Dendritic cell treated with granulocyte-macrophage colony-stimulating factor and Interleukin-4, amounts not matched to agents 40 ng/mL and 50 ng/mL, for 4 days (primary cell): ENCODE measurements at regions not wholly inside any gene's neighbourhood (a gene's known extent, or its start where the extent isn't known, plus 50 kb on each side); places are given as distances from the start of the nearest gene placed in this dataset.

Source experiments
- H3K27ac Mint-ChIP-seq: one replicate; pipeline ENCODE4 v1.8.0; 2022; ENCODE audit warnings: mild to moderate bottlenecking, mixed read lengths
- H3K27me3 Mint-ChIP-seq: one replicate; pipeline ENCODE4 v1.8.0; 2022; ENCODE audit warnings: mild to moderate bottlenecking, mixed read lengths
- H3K36me3 Mint-ChIP-seq: one replicate; pipeline ENCODE4 v1.8.0; 2022; ENCODE audit warnings: low read depth, mixed read lengths
- H3K4me1 Mint-ChIP-seq: one replicate; pipeline ENCODE4 v1.8.0; 2022; ENCODE audit warnings: low read depth, mixed read lengths
- H3K4me3 Mint-ChIP-seq: one replicate; pipeline ENCODE4 v1.8.0; 2022; ENCODE audit warnings: mild to moderate bottlenecking, moderate library complexity, mixed read lengths
- H3K9me3 Mint-ChIP-seq: one replicate; pipeline ENCODE4 v1.8.0; 2022; ENCODE audit warnings: mixed read lengths
- intact Hi-C: fragments of 100-400 bp; cut with micrococcal nuclease; formaldehyde crosslinking; loops from one replicate; pipeline ENCODE4 v1.15.0; 2022

DNA sequence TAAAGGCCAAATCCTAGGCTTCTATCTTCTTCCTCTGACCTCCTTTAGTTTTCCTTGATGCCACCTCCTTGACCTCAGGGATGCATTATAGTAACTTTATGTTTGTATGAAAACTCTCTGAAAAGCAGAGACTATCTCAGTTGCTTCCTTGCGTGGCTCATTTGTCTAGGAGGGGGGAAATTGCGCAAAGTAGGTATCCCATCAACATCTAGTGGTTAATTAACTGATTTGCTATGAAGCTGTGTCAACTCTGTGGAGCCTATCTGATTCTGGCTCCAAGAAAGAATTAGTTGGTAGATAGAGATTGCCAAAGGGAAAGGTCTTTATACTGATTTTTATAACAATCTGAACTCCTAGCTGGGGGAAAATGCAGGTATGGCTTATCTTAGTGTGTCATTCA, 82.1 kb upstream of the FRY start:
- Mint-ChIP-seq H3K4me3 (no peak overlapping the region), H3K36me3 (peaks cover 20% of the 10 kb centered on the region), H3K9me3 (no peaks in the 10 kb centered on the region), H3K27ac (peak overlapping the region; percentile 86), H3K27me3 (no peaks in the 10 kb centered on the region), H3K4me1 (peaks cover 68% of the 10 kb centered on the region)
- intact Hi-C loops: no loop called here

DNA sequence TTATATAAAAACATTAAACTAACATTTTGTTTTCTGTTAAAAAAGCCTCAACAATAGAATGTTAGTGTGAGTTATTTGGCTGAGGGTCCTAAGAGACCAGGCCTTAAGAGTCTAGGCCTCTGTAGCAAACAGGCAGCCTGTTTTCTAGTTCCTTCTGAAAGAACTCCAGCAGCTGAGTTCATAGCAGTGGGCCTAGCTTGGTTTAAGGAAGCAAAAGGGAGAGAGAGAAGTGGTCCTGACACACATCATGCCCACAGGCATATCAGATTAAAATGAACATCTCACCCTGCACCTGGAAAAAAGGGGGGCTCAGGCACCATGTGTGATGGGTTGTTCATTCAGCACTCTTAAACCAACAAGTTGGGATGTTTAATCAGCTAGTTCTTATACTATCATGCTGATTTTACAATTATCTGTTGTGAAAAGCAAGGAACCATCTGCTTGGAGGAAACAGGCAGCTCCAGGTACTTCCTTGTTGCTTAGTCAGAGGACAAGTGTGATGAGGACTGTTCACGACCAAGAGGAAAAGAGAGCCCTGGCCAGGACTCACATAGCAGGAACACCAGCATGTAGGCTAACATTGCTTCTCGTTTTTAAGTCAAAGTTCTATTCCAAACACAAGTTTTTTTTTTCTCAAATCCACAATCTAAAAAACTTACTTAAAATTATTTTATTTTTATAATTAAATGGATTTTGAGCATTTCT, 81.3 kb upstream of the FRY start:
- H3K36me3 Mint-ChIP-seq: peaks cover 20% of the 10 kb centered on the region
- peak overlapping the region; percentile 86 for H3K27ac Mint-ChIP-seq
- peaks cover 60% of the 10 kb centered on the region for H3K4me1 Mint-ChIP-seq
- no peaks in the 10 kb centered on the region for H3K27me3 Mint-ChIP-seq
- no peaks in the 10 kb centered on the region for H3K9me3 Mint-ChIP-seq
- no peak overlapping the region for H3K4me3 Mint-ChIP-seq
- intact Hi-C loops: loop anchor here (5.0 kb wide), 1 partner anchor 38 kb away; no protein-coding TSS in a partner anchor

DNA sequence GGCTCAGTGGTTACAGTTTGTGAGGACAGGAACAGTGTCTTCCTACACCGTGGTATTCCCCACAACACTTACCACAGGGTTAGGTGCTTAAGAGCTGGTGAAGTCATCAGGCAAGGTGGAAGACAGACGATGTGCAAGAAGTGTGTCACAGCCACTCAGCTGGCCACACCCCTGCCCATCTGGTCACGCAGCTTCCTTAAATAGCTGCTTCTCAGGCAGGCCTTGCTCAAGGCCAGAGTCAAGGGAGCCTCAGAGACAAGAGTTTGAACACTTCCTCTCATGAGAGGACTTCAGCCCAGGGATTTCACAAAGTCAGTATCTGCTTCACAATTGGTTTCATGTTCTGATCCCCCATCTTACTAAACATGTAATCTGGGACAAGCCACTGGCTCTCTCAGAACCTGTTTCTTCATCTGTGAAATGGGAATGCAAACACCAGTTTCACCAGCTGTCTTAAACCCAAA, 80.3 kb upstream of the FRY start:
- Mint-ChIP-seq H3K9me3 (no peaks in the 10 kb centered on the region), H3K36me3 (peaks cover 20% of the 10 kb centered on the region), H3K4me3 (no peak overlapping the region), H3K27ac (peak overlapping the region; percentile 86), H3K4me1 (peaks cover 60% of the 10 kb centered on the region), H3K27me3 (no peaks in the 10 kb centered on the region)
- intact Hi-C loops: loop anchor here (5.0 kb wide), 1 partner anchor 39 kb away; no protein-coding TSS in a partner anchor

DNA sequence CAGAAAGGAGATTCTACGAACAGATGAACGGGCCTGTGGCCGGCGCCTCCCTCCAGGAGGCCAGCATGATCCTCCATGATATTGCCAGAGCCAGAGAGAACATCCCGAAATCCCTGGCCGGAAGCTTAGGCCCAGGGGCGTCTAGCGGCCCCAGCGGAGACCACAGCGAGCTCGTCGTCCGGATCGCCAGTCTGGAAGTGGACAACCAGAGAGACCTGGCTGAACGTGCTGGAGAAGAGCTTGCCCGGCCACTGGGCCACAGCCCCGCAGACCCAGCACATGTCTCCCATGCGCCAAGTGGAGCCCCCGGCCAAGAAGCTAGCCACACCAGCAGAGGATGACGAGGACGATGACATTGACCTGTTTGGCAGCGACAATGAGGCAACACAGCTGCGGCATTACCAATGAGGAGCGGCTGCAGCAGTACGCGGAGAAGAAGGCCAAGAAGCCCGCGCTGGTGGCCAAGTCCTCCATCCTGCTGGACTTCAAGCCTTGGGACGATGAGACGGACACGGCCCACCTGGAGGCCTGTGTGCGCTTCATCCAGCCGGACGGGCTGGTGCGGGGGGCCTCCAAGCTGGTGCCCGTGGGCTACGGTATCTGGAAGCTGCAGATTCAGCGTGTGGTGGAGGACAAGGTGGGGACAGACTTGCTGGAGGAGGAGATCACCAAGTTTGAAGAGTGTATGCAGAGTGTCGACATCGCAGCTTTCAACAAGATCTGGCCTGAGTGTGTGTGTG, 78.8 kb upstream of the FRY start:
- Mint-ChIP-seq H3K9me3 (peaks cover 8% of the 10 kb centered on the region), H3K36me3 (peaks cover 22% of the 10 kb centered on the region), H3K27me3 (no peaks in the 10 kb centered on the region), H3K4me3 (no peak overlapping the region), H3K27ac (peak overlapping the region; percentile 7), H3K4me1 (peaks cover 60% of the 10 kb centered on the region)
- intact Hi-C loops: loop anchor here (5.0 kb wide), 1 partner anchor 41 kb away; no protein-coding TSS in a partner anchor

DNA sequence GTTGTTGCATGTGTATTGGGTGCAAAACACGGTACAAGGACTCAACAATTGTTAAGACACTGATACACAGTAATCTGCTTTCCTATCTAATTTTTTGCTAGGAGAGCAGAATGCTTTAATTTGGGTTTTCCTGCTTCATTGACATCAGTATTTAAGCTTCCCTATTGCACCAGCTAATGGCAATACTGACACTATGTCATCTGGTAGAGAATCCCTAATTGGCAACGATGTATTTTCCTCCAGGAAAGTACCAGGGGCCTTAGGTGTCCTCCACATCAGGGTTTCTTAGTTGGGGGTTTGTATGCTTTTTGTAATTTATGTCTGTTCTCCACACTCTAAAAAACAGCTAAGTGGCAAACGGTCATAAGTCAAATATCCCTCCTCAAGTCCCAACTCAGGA, 76.5 kb upstream of the FRY start:
- Mint-ChIP-seq H3K9me3 (peaks cover 10% of the 10 kb centered on the region), H3K27ac (no peak overlapping the region), H3K36me3 (peaks cover 18% of the 10 kb centered on the region), H3K4me3 (no peak overlapping the region), H3K4me1 (peaks cover 39% of the 10 kb centered on the region), H3K27me3 (no peaks in the 10 kb centered on the region)
- intact Hi-C loops: no loop called here

DNA sequence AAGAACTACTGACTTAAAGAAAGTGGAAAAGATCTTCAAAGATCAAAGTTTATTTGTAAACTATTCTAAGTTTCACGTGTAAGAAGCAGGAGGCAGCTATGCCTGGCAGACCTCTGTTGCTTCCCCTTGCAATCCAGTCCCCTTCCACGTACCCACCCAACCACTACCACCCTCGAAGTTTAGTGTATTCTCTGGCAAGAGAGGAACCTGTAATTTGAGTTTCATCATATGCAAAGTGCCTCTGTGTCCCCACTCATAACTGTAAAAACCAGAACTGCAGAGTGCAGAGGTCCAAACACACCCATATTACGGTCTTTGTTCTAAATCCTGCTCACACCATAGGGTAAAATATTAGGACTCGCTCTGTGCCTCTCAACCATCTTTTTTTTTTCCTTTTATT, 75.8 kb upstream of the FRY start:
- peaks cover 10% of the 10 kb centered on the region for H3K9me3 Mint-ChIP-seq
- peaks cover 33% of the 10 kb centered on the region for H3K4me1 Mint-ChIP-seq
- H3K36me3 Mint-ChIP-seq: peaks cover 18% of the 10 kb centered on the region
- intact Hi-C loops: no loop called here
- H3K4me3 Mint-ChIP-seq: no peak overlapping the region
- H3K27me3 Mint-ChIP-seq: no peaks in the 10 kb centered on the region
- no peak overlapping the region for H3K27ac Mint-ChIP-seq

DNA sequence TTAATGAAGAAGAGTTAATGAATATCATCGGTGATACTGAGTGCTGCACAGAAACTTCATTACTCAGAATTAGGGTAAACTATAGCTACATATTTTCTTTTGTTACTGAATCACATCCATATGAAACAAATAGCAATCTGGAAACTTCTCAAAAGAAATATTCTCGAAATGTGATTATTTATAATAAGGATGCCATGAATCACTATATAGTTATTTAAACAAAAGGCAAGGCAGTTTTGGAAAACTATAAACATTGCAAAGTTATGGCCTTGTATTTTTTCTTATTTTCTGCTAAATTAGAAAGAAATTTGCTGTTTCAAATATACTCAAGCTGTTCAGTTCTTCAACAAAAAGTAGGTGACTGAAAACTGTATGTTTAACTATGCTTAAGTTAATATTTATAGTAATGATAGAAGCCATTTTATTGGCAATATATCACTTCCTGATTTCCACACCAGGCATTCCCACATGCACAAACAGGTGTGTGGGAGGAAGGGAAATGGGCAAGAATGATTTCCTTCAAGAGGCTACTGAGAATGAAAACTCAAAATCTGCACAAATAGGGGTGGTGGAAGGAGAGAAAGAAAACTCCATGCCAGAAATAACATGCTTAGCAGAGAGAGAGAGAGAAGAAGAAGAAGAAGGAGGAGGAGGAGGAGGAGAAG, 74.5 kb upstream of the FRY start:
- H3K9me3 Mint-ChIP-seq: peaks cover 10% of the 10 kb centered on the region
- H3K36me3 Mint-ChIP-seq: peaks cover 18% of the 10 kb centered on the region
- peaks cover 24% of the 10 kb centered on the region for H3K4me1 Mint-ChIP-seq
- intact Hi-C loops: no loop called here
- H3K27ac Mint-ChIP-seq: no peak overlapping the region
- no peaks in the 10 kb centered on the region for H3K27me3 Mint-ChIP-seq
- no peak overlapping the region for H3K4me3 Mint-ChIP-seq

DNA sequence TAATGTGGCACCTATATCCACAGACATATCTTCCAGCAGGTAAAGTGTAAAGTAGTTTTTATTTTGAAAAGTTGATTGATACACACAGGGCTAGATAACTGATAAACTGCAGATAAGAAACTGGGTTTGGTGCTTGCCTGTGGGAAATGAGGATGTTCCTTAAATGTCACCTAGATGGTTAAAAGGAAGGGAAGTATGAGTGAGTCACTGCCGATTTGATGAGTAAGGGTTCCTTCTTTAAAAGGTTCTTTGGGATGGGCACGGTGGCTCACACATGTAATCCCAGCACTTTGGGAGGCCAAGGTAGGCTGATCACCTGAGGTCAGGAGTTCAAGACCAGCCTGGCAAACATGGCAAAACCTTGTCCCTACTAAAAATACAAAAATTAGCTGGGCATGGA, 73.8 kb upstream of the FRY start:
- intact Hi-C loops: no loop called here
- no peak overlapping the region for H3K27ac Mint-ChIP-seq
- H3K27me3 Mint-ChIP-seq: no peaks in the 10 kb centered on the region
- H3K9me3 Mint-ChIP-seq: peaks cover 10% of the 10 kb centered on the region
- peaks cover 22% of the 10 kb centered on the region for H3K4me1 Mint-ChIP-seq
- peaks cover 12% of the 10 kb centered on the region for H3K36me3 Mint-ChIP-seq
- H3K4me3 Mint-ChIP-seq: no peak overlapping the region

DNA sequence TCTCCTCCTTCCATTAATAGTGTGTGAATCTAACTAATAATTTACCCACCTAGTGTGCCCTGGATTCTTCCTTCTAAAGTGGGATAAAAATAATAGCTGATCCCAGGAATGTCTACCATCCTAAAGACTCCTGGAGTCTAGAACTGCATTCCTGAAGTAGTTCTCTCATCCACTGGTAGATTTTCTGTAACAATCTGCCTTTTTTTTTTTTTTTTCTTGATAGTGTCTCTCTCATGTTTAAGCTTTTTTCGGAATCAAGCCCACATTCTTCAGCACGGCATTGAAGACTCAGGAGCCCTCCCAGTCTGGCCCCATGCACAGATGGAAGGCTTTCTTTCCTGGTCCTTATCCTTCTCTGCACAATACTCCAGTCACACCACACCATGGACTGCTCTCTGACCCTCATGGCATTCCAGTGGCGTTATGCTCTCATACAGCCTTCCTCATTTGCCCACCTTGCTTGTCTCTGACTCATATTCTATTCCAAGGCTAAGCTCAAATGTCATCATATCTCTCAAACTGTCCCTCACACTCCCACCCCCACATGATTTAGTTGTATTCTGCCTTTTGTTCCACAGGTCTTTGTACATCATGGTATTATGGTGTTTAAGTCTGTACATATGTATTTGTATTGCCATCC, 68.7 kb upstream of the FRY start:
- Mint-ChIP-seq H3K27ac (no peak overlapping the region), H3K4me3 (no peak overlapping the region), H3K36me3 (no peaks in the 10 kb centered on the region), H3K9me3 (peaks cover 2% of the 10 kb centered on the region), H3K27me3 (no peaks in the 10 kb centered on the region), H3K4me1 (peaks cover 19% of the 10 kb centered on the region)
- intact Hi-C loops: no loop called here

DNA sequence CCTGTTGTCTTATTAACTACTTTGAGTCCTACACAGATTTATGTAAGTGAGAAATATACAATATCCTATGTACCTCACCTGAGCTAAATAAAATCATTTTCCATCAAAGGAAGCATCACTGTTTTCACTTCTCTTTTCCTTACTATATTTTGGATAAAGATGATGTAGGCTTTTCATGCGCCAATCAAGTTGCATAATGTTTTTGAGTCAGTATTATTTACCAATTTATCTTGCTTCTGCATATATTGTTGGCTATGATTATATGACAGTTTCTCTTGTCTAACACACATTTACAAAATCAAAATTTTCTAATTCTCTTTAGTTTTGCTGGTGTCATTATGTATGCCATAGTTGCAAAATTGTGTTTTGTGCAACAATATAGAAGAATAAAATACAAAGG, 67.9 kb upstream of the FRY start:
- H3K27ac Mint-ChIP-seq: no peak overlapping the region

DNA sequence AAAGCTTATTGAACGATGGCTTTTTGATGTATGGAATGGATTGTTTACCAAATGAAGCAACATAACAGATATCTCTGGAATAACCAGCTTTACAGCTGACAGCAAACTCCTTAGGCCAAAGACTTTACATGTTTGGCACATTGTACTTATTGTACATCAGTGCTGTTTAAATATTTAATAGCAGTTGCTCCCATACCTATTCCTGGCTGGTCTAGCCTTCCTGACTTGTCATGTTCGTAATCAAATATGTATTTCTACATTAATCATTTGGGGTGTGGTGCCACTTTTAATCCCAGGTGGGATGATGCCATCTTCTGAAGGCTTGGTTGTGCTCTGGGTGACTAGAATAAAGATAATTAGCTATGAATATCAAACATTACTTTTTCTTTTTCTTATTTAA, 67.4 kb upstream of the FRY start:
- H3K27ac Mint-ChIP-seq: no peak overlapping the region
- intact Hi-C loops: no loop called here

More for the DNA sequence above, 67.9 kb upstream of the FRY start:
- no peaks in the 10 kb centered on the region for H3K9me3 Mint-ChIP-seq
- H3K4me1 Mint-ChIP-seq: peaks cover 25% of the 10 kb centered on the region
- intact Hi-C loops: no loop called here
- H3K4me3 Mint-ChIP-seq: no peak overlapping the region
- H3K36me3 Mint-ChIP-seq: no peaks in the 10 kb centered on the region
- H3K27me3 Mint-ChIP-seq: no peaks in the 10 kb centered on the region

DNA sequence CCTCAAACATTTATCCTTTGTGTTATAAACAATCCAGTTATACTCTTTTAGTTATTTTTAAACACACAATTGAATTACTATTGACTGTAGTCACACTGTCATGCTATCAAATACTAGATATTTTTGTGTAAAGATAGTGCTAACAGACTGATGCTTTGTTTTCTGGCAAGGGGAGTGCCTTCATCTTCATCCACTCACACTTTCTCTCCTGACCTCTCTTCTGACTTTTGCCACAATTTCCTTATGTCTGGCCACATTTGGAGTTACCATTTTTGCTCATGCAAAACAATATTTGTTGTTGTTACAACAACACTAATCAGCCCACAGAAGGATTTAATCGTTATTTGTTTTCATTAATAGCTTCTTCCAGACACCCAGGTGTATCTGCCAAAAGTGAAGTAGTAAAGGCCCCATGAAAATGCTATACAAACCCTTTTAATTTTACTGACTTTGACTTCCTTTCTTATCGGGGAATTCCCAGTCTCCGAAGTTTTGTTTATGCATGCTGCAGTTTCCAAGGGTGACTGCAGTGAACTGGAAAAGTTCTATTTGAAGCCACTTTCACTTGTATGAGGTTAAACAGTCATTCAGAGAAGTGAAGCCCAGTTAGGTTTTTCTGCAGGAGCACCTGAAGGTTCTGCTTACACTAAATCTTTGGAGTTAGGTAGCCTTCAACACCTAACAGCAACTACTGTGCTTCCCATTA, 66.1 kb upstream of the FRY start:
- no peaks in the 10 kb centered on the region for H3K9me3 Mint-ChIP-seq
- no peak overlapping the region for H3K4me3 Mint-ChIP-seq
- no peak overlapping the region for H3K27ac Mint-ChIP-seq
- no peaks in the 10 kb centered on the region for H3K27me3 Mint-ChIP-seq
- H3K36me3 Mint-ChIP-seq: no peaks in the 10 kb centered on the region
- peaks cover 31% of the 10 kb centered on the region for H3K4me1 Mint-ChIP-seq
- intact Hi-C loops: no loop called here

More for the DNA sequence above, 67.4 kb upstream of the FRY start:
- no peaks in the 10 kb centered on the region for H3K36me3 Mint-ChIP-seq
- H3K4me1 Mint-ChIP-seq: peaks cover 31% of the 10 kb centered on the region
- H3K27me3 Mint-ChIP-seq: no peaks in the 10 kb centered on the region
- no peaks in the 10 kb centered on the region for H3K9me3 Mint-ChIP-seq
- no peak overlapping the region for H3K4me3 Mint-ChIP-seq

DNA sequence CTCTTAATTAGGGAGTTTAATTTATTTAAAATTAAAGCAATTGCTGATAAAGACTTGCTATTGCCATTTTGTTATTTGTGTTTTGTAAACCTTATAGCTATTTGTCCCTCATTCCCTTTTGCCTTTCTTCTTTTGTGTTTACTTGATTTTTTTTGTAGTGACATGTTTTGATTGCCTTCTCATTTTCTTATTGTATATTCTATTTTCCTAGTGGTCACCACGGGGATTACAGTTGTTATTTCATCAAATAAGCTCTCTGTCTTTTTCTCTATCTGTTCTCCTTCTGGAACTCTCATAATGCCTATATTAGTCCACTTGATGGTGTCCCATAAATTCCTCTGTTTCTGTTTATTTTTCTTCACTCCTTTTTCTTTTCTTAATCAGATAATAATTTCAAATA, 64.4 kb upstream of the FRY start:
- Mint-ChIP-seq H3K36me3 (no peaks in the 10 kb centered on the region), H3K27me3 (no peaks in the 10 kb centered on the region), H3K4me1 (peaks cover 31% of the 10 kb centered on the region), H3K4me3 (no peak overlapping the region), H3K9me3 (no peaks in the 10 kb centered on the region), H3K27ac (no peak overlapping the region)
- intact Hi-C loops: no loop called here
